HG03095 (cell line): ENCODE measurements at regions not wholly inside any gene's neighbourhood (a gene's known extent, or its start where the extent isn't known, plus 50 kb on each side); places are given as distances from the start of the nearest gene placed in this dataset.
"Not testable (repeated sequence)": the region's sequence is repeated elsewhere in the genome, so short reads cannot be mapped to it uniquely, and the experiment has no call there.

Experiments used
- ATAC-seq: cut with Tn5 transposase; IDR thresholded peaks from one replicate; pipeline ENCODE4 v1.9.1; 2021; ENCODE audit warnings: moderate library complexity; ENCODE audit not compliant: unreplicated experiment

GRCh38 chr13:67421475-67421874 is 191.3 kb upstream of the PCDH9 start:
- ATAC-seq = no peak

- no peak for ATAC-seq
Measured at GRCh38 chr13:67416047-67416925, 186.2 kb upstream of the PCDH9 start.

GRCh38 chr13:67410645-67411044 is 180.5 kb upstream of the PCDH9 start:
- ATAC-seq = no peak

GRCh38 chr13:67408798-67409197 is 178.7 kb upstream of the PCDH9 start:
- ATAC-seq = no peak

- ATAC-seq = no peak
Measured at GRCh38 chr13:67402546-67402945, 172.4 kb upstream of the PCDH9 start.

- no peak for ATAC-seq
Measured at GRCh38 chr13:67395577-67395976, 165.4 kb upstream of the PCDH9 start.

- ATAC-seq = no peak
Measured at GRCh38 chr13:67392014-67392413, 161.9 kb upstream of the PCDH9 start.

- ATAC-seq = no peak
Measured at GRCh38 chr13:67390462-67391086, 160.4 kb upstream of the PCDH9 start.

GRCh38 chr13:67389171-67389570 is 159.0 kb upstream of the PCDH9 start:
- ATAC-seq = no peak

- not testable (repeated sequence) for ATAC-seq
Measured at GRCh38 chr13:67383109-67383757, 153.1 kb upstream of the PCDH9 start.

- no peak for ATAC-seq
Measured at GRCh38 chr13:67377919-67378318, 147.8 kb upstream of the PCDH9 start.

GRCh38 chr13:67374391-67374790 is 144.3 kb upstream of the PCDH9 start:
- ATAC-seq = no peak

- ATAC-seq = no peak
Measured at GRCh38 chr13:67372868-67373464, 142.8 kb upstream of the PCDH9 start.

GRCh38 chr13:67369895-67370660 is 139.9 kb upstream of the PCDH9 start:
- no peak for ATAC-seq

- no peak for ATAC-seq
Measured at GRCh38 chr13:67367399-67367798, 137.3 kb upstream of the PCDH9 start.

- ATAC-seq = no peak
Measured at GRCh38 chr13:67366533-67366932, 136.4 kb upstream of the PCDH9 start.

- no peak for ATAC-seq
Measured at GRCh38 chr13:67355812-67356476, 125.8 kb upstream of the PCDH9 start.

GRCh38 chr13:67353941-67354340 is 123.8 kb upstream of the PCDH9 start:
- no peak for ATAC-seq

- ATAC-seq = no peak
Measured at GRCh38 chr13:67353031-67353430, 122.9 kb upstream of the PCDH9 start.

GRCh38 chr13:67351909-67352308 is 121.8 kb upstream of the PCDH9 start:
- ATAC-seq = no peak
